Neural progenitor cell (in vitro differentiated cells): ENCODE measurements at regions not wholly inside any gene's neighbourhood (a gene's known extent, or its start where the extent isn't known, plus 50 kb on each side); places are given as distances from the start of the nearest gene placed in this dataset.
A peak's percentile ranks its signal among the peaks of the same experiment; 100 is the strongest.

Source experiments
- DNase-seq: peaks from one replicate; pipeline ENCODE4 v3.0.0-alpha.2; 2016; ENCODE audit warnings: low spot score
- H2AFZ ChIP-seq: fragments of 200-600 bp; sonication (generic); replicated peaks from 2 replicates; pipeline ENCODE4 v1.6.1; 2016; ENCODE audit warnings: antibody characterized with exemption
- H3F3A ChIP-seq: fragments of 200-600 bp; sonication (generic); 2 replicates; pipeline ENCODE4 v1.6.1; 2016; ENCODE audit warnings: antibody characterized with exemption, low read depth
- H3K27ac ChIP-seq: fragments of 200-600 bp; sonication (generic); 2 replicates; pipeline ENCODE4 v1.5.1; 2016; ENCODE audit warnings: mild to moderate bottlenecking
- H3K27me3 ChIP-seq: fragments of 200-600 bp; sonication (generic); 2 replicates; pipeline ENCODE4 v1.6.1; 2016; ENCODE audit warnings: mild to moderate bottlenecking, moderate library complexity
- H3K36me3 ChIP-seq: fragments of 200-600 bp; sonication (generic); 2 replicates; pipeline ENCODE4 v1.5.1; 2016
- H3K4me1 ChIP-seq: fragments of 200-600 bp; sonication (generic); 2 replicates; pipeline ENCODE4 v1.6.1; 2016; ENCODE audit warnings: mixed run types
- H3K4me2 ChIP-seq: fragments of 200-600 bp; sonication (generic); 2 replicates; pipeline ENCODE4 v1.6.1; 2016
- H3K4me3 ChIP-seq: fragments of 200-600 bp; sonication (generic); 2 replicates; pipeline ENCODE4 v1.5.1; 2016
- H3K79me2 ChIP-seq: fragments of 200-600 bp; sonication (generic); 2 replicates; pipeline ENCODE4 v1.6.1; 2016; ENCODE audit warnings: low read depth
- H3K9ac ChIP-seq: fragments of 200-600 bp; sonication (generic); 2 replicates; pipeline ENCODE4 v1.6.1; 2016
- H3K9me3 ChIP-seq: fragments of 200-600 bp; sonication (generic); 2 replicates; pipeline ENCODE4 v1.5.1; 2016; ENCODE audit warnings: low read depth
- H4K20me1 ChIP-seq: fragments of 200-600 bp; sonication (generic); 2 replicates; pipeline ENCODE4 v1.6.1; 2016; ENCODE audit warnings: low read depth
- H3K27ac Mint-ChIP-seq: 3 replicates; pipeline ENCODE4 v1.8.0; 2021; ENCODE audit warnings: mixed read lengths
- H3K27me3 Mint-ChIP-seq: 2 replicates; pipeline ENCODE4 v1.8.0; 2022; ENCODE audit warnings: low read depth, mild to moderate bottlenecking, inconsistent platforms, moderate library complexity, mixed read lengths; ENCODE audit not compliant: insufficient read depth
- H3K36me3 Mint-ChIP-seq: 3 replicates; pipeline ENCODE4 v1.8.0; 2021; ENCODE audit warnings: mixed read lengths
- H3K4me1 Mint-ChIP-seq: 3 replicates; pipeline ENCODE4 v1.8.0; 2021; ENCODE audit warnings: mixed read lengths
- H3K4me3 Mint-ChIP-seq: 3 replicates; pipeline ENCODE4 v1.8.0; 2021; ENCODE audit warnings: mild to moderate bottlenecking, moderate library complexity, mixed read lengths
- H3K9me3 Mint-ChIP-seq: 3 replicates; pipeline ENCODE4 v1.8.0; 2020; ENCODE audit warnings: mixed read lengths
- EZH2 ChIP-seq: fragments of 200-600 bp; sonication (generic); IDR thresholded peaks from 2 replicates; pipeline ENCODE4 v1.6.1; 2017; ENCODE audit warnings: antibody characterized with exemption, mild to moderate bottlenecking, moderate library complexity
- EZH2phosphoT487 ChIP-seq: fragments of 200-600 bp; sonication (generic); IDR thresholded peaks from 2 replicates; pipeline ENCODE4 v1.6.1; 2017; ENCODE audit warnings: antibody characterized with exemption
- TF ChIP-seq, protein P1 (sequence below): fragments of 200-600 bp; sonication (generic); IDR thresholded peaks from 2 replicates; pipeline ENCODE4 v1.5.1; 2017; ENCODE audit warnings: antibody characterized with exemption, mild to moderate bottlenecking

DNA sequence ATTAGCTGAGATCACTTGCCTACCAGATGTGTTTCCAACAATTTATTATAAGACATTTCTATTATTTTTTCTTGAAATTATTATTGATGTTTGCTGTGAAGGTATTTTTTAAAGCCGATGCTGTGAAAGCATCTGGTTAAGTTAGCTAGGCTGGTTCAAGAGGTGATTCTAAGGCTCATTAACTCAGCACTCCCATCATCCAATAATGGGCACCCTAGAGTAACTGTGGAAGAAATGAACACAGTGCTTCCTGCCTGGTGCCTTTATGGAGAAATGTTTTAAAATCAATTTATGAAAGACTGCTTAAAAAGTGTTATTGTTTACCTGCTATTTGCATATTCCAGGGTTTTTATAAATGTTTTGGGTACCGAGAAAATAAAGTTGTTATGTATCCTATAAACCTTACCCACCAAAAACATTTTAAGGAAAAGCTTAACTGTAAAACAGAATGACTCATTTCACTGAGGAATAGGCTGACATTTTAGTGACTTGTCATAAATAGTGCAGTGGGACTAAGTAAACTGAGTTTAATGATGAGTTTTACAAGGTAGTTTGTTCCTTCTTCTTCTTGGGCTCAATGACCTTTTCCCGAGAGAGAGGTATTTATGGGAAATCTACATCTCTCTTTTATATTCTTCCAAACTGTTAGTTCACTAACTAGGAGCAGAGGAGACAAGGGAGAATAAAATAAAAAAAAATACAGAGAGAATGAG lies 310.0 kb upstream of the AADAT start:
- H2AFZ ChIP-seq = peak overlapping the region; percentile 19
- Mint-ChIP-seq H3K27me3 (no peaks in the 10 kb centered on the region), H3K4me1 (no peaks in the 10 kb centered on the region), H3K36me3 (no peaks in the 10 kb centered on the region), H3K4me3 (no peak overlapping the region), H3K9me3 (no peaks in the 10 kb centered on the region), H3K27ac (no peak overlapping the region)
- H3K9me3 ChIP-seq = no peaks in the 10 kb centered on the region
- no peak overlapping the region for H3K4me3 ChIP-seq
- H4K20me1 ChIP-seq = no peaks in the 10 kb centered on the region
- no peak for DNase-seq
- H3K27ac ChIP-seq = no peak overlapping the region
- no peaks in the 10 kb centered on the region for H3K4me1 ChIP-seq
- H3K27me3 ChIP-seq = no peaks in the 10 kb centered on the region
- no peaks in the 10 kb centered on the region for H3F3A ChIP-seq
- no peak overlapping the region for H3K9ac ChIP-seq
- no peaks in the 10 kb centered on the region for H3K79me2 ChIP-seq
- H3K4me2 ChIP-seq = no peak overlapping the region
- no peaks in the 10 kb centered on the region for H3K36me3 ChIP-seq
- TF ChIP-seq EZH2 = no peak
- no peak for TF ChIP-seq EZH2phosphoT487
- TF ChIP-seq, protein P1, sequence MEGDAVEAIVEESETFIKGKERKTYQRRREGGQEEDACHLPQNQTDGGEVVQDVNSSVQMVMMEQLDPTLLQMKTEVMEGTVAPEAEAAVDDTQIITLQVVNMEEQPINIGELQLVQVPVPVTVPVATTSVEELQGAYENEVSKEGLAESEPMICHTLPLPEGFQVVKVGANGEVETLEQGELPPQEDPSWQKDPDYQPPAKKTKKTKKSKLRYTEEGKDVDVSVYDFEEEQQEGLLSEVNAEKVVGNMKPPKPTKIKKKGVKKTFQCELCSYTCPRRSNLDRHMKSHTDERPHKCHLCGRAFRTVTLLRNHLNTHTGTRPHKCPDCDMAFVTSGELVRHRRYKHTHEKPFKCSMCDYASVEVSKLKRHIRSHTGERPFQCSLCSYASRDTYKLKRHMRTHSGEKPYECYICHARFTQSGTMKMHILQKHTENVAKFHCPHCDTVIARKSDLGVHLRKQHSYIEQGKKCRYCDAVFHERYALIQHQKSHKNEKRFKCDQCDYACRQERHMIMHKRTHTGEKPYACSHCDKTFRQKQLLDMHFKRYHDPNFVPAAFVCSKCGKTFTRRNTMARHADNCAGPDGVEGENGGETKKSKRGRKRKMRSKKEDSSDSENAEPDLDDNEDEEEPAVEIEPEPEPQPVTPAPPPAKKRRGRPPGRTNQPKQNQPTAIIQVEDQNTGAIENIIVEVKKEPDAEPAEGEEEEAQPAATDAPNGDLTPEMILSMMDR = no peak

DNA sequence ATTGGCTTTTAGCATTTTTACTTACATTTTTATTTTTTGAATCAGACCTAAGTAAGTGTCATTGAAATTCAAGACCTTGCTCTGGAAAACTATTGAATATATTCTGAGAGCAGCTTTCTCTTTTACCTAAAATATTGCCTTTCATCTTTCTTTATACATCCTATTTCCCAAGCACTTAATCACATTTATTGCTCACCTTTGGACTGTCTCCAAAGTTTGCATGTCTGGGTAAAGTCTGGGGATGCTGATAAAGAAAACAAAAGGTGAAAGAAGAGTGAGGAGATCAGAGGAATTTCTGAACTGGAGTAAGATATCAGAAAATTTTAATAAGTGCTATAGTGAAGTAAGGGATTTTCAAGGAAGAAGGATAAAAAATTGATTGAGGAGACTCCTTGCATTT lies 308.5 kb upstream of the AADAT start:
- no peaks in the 10 kb centered on the region for H3K4me1 ChIP-seq
- Mint-ChIP-seq H3K36me3 (no peaks in the 10 kb centered on the region), H3K9me3 (no peaks in the 10 kb centered on the region), H3K27me3 (no peaks in the 10 kb centered on the region), H3K4me1 (no peaks in the 10 kb centered on the region), H3K4me3 (no peak overlapping the region), H3K27ac (no peak overlapping the region)
- no peak for DNase-seq
- no peaks in the 10 kb centered on the region for H3K79me2 ChIP-seq
- TF ChIP-seq EZH2 = no peak
- no peak for TF ChIP-seq EZH2phosphoT487
- TF ChIP-seq, protein P1 = no peak
- no peak overlapping the region for H2AFZ ChIP-seq
- H4K20me1 ChIP-seq = no peaks in the 10 kb centered on the region
- H3K27ac ChIP-seq = no peak overlapping the region
- H3K36me3 ChIP-seq = no peaks in the 10 kb centered on the region
- no peaks in the 10 kb centered on the region for H3F3A ChIP-seq
- no peak overlapping the region for H3K9ac ChIP-seq
- H3K9me3 ChIP-seq = no peaks in the 10 kb centered on the region
- H3K27me3 ChIP-seq = no peaks in the 10 kb centered on the region
- no peak overlapping the region for H3K4me3 ChIP-seq
- H3K4me2 ChIP-seq = no peak overlapping the region

DNA sequence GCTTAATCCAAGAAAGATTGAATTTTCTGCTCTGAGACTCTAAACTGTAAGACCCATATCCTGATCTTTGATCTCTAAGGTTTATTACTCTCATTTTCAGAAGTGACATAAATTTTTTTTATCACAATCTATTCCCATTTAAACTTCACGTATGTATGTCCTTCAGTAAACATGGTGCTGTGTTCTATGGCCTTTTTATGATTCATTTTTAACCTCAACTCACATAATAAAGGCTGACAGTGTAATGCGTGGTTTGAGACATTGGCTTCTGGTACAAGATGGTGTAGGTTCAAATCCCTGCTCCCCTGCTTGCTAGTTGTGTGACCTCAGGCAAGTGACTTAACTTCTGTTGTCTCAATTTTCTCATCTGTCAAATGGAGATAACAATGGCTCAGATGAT lies 306.0 kb upstream of the AADAT start:
- no peak overlapping the region for H3K4me2 ChIP-seq
- no peaks in the 10 kb centered on the region for H3K4me1 ChIP-seq
- no peak overlapping the region for H3K27ac Mint-ChIP-seq
- H3K9me3 Mint-ChIP-seq = no peaks in the 10 kb centered on the region
- no peaks in the 10 kb centered on the region for H3K9me3 ChIP-seq
- H3K79me2 ChIP-seq = no peaks in the 10 kb centered on the region
- peaks cover 2% of the 10 kb centered on the region for H3K4me1 Mint-ChIP-seq
- no peak overlapping the region for H3K27ac ChIP-seq
- no peaks in the 10 kb centered on the region for H4K20me1 ChIP-seq
- H3K36me3 ChIP-seq = no peaks in the 10 kb centered on the region
- no peak for DNase-seq
- H3K4me3 ChIP-seq = no peak overlapping the region
- no peaks in the 10 kb centered on the region for H3F3A ChIP-seq
- no peak overlapping the region for H3K9ac ChIP-seq
- no peaks in the 10 kb centered on the region for H3K36me3 Mint-ChIP-seq
- no peaks in the 10 kb centered on the region for H3K27me3 ChIP-seq
- H3K4me3 Mint-ChIP-seq = no peak overlapping the region
- H2AFZ ChIP-seq = no peak overlapping the region
- TF ChIP-seq, protein P1 = no peak
- TF ChIP-seq EZH2 = no peak
- TF ChIP-seq EZH2phosphoT487 = no peak
- H3K27me3 Mint-ChIP-seq = no peaks in the 10 kb centered on the region
